Amygdala (tissue), 56 donors: ENCODE measurements at regions not wholly inside any gene's neighbourhood (a gene's known extent, or its start where the extent isn't known, plus 50 kb on each side); places are given as distances from the start of the nearest gene placed in this dataset.

Experiments
- DNase-seq, 56 donors: peaks; one replicate each; lab custom pipeline; 2025; lab: John Stamatoyannopoulos, UW

GRCh38 chr2:898319-898718, 52.3 kb upstream of the SNTG2 start:
- no peak for DNase-seq

- no peak for DNase-seq
These were observed 53.6 kb upstream of the SNTG2 start for GRCh38 chr2:897091-897490.

GRCh38 chr2:893311-893710, 57.3 kb upstream of the SNTG2 start:
- DNase-seq: no peak

GRCh38 chr2:892892-893291, 57.8 kb upstream of the SNTG2 start:
- DNase-seq: no peak

- no peak for DNase-seq
These were observed 58.2 kb upstream of the SNTG2 start for GRCh38 chr2:892401-892800.

- DNase-seq: no peak
These were observed 58.9 kb upstream of the SNTG2 start for GRCh38 chr2:891734-892133.

GRCh38 chr2:890791-891190, 59.9 kb upstream of the SNTG2 start:
- DNase-seq: no peak

GRCh38 chr2:890214-890613, 60.4 kb upstream of the SNTG2 start:
- DNase-seq: no peak

- DNase-seq: no peak
These were observed 61.6 kb upstream of the SNTG2 start for GRCh38 chr2:888906-889566.

GRCh38 chr2:888211-888801, 62.3 kb upstream of the SNTG2 start:
- no peak for DNase-seq

GRCh38 chr2:887639-888038, 63.0 kb upstream of the SNTG2 start:
- DNase-seq: no peak

GRCh38 chr2:886072-887022, 64.3 kb upstream of the SNTG2 start:
- no peak for DNase-seq

- no peak for DNase-seq
These were observed 65.2 kb upstream of the SNTG2 start for GRCh38 chr2:885230-886071.

- no peak for DNase-seq
These were observed 66.6 kb upstream of the SNTG2 start for GRCh38 chr2:883803-884748.

GRCh38 chr2:883260-883802, 67.3 kb upstream of the SNTG2 start:
- no peak for DNase-seq

- DNase-seq: no peak
These were observed 69.3 kb upstream of the SNTG2 start for GRCh38 chr2:881204-881918.

- no peak for DNase-seq
These were observed 70.3 kb upstream of the SNTG2 start for GRCh38 chr2:880201-880970.

GRCh38 chr2:879540-879939, 71.1 kb upstream of the SNTG2 start:
- DNase-seq: no peak
